Fibroblast of lung (primary cell): ENCODE measurements at regions not wholly inside any gene's neighbourhood (a gene's known extent, or its start where the extent isn't known, plus 50 kb on each side); places are given as distances from the start of the nearest gene placed in this dataset.
"Not testable (repeated sequence)": the region's sequence is repeated elsewhere in the genome, so short reads cannot be mapped to it uniquely, and the experiment has no call there.

ENCODE experiments used
- DNase-seq, 2 donors: peaks; one replicate each; pipeline versions ENCODE4 v3.0.0 to v3.0.0-alpha.2; 2010; ENCODE audit warnings: low read depth in 2 of 2
- H2AFZ ChIP-seq: 2 replicates; pipeline ENCODE4 v1.5.1; 2012; ENCODE audit warnings: low read length, control low read depth, inconsistent platforms
- H3K27ac ChIP-seq: 2 replicates; pipeline ENCODE4 v1.5.1; 2011; ENCODE audit warnings: low read length, control low read depth; ENCODE audit not compliant: insufficient read depth
- H3K27me3 ChIP-seq: 2 replicates; pipeline ENCODE4 v1.5.1; 2011; ENCODE audit warnings: mild to moderate bottlenecking, low read length; ENCODE audit not compliant: control insufficient read depth, insufficient read depth
- H3K36me3 ChIP-seq: 2 replicates; pipeline ENCODE4 v1.5.1; 2011; ENCODE audit warnings: low read length; ENCODE audit not compliant: control insufficient read depth, insufficient read depth
- H3K4me1 ChIP-seq: 2 replicates; pipeline ENCODE4 v1.5.1; 2011; ENCODE audit warnings: low read length; ENCODE audit not compliant: control insufficient read depth, insufficient read depth; ENCODE audit errors: extremely low read depth
- H3K4me2 ChIP-seq: 2 replicates; pipeline ENCODE4 v1.5.1; 2011; ENCODE audit warnings: low read length, control low read depth; ENCODE audit not compliant: insufficient read depth; ENCODE audit errors: extremely low read depth
- H3K4me3 ChIP-seq, 4 experiments: fragments of 200-600 bp in 1 of 4; sonication (generic) in 1 of 4; replicated peaks in 1 of 4; 2 replicates each; pipeline ENCODE4 v1.5.1; 2011 to 2016; ENCODE audit warnings: low read length in 4 of 4, low read depth in 3 of 4, mild to moderate bottlenecking in 3 of 4, control low read depth in 2 of 4, inconsistent platforms in 1 of 4, mixed read lengths in 1 of 4; ENCODE audit not compliant: insufficient read depth in 1 of 4; ENCODE audit errors: control extremely low read depth in 1 of 4
- H3K79me2 ChIP-seq: 2 replicates; pipeline ENCODE4 v1.5.1; 2012; ENCODE audit warnings: mild to moderate bottlenecking, low read length, inconsistent platforms; ENCODE audit not compliant: control insufficient read depth, insufficient read depth
- H3K9ac ChIP-seq: 2 replicates; pipeline ENCODE4 v1.5.1; 2011; ENCODE audit warnings: mild to moderate bottlenecking, low read length, control low read depth; ENCODE audit not compliant: insufficient read depth
- H3K9me3 ChIP-seq: 2 replicates; pipeline ENCODE4 v1.5.1; 2012; ENCODE audit warnings: low read depth, low read length; ENCODE audit not compliant: control insufficient read depth, insufficient read depth
- H4K20me1 ChIP-seq: 2 replicates; pipeline ENCODE4 v1.5.1; 2011; ENCODE audit warnings: low read length; ENCODE audit not compliant: control insufficient read depth, insufficient read depth; ENCODE audit errors: extremely low read depth
- CTCF ChIP-seq, 2 donors: IDR thresholded peaks in 1 of 2; conservative IDR thresholded peaks in 1 of 2; 1 replicate in 1 of 2; 2 replicates in 1 of 2; pipeline ENCODE4 v1.5.1; 2011 to 2012; ENCODE audit warnings: low read length in 2 of 2, control low read depth in 1 of 2, inconsistent platforms in 1 of 2, low read depth in 1 of 2, mild to moderate bottlenecking in 1 of 2
- EZH2 ChIP-seq: IDR thresholded peaks from 2 replicates; pipeline ENCODE4 v1.5.1; 2012; ENCODE audit warnings: low read length, control low read depth, mild to moderate bottlenecking; ENCODE audit errors: missing control alignments

- Histone ChIP-seq H3K27ac (no peak overlapping the region), H2AFZ (no peak overlapping the region), H3K4me3 (no peak overlapping the region), H3K27me3 (no peaks in the 10 kb centered on the region), H3K9ac (no peak overlapping the region), H4K20me1 (no peaks in the 10 kb centered on the region), H3K9me3 (no peaks in the 10 kb centered on the region), H3K36me3 (no peaks in the 10 kb centered on the region), H3K4me1 (no peaks in the 10 kb centered on the region), H3K79me2 (no peaks in the 10 kb centered on the region), H3K4me2 (no peak overlapping the region)
- TF ChIP-seq EZH2 (no peak), CTCF (conservative IDR thresholded peaks at IDR 0.05 in 1 of 2, IDR thresholded peaks at IDR 0.05 in 1 of 2; ENCODE audit: low read depth in 1 of 2, low read length in 2 of 2) (no peak)
- no peak for DNase-seq
Observed at GRCh38 chr6:99668036-99668705, 61.5 kb downstream of the PRDM13 start.

GRCh38 chr6:99689916-99690685, 83.5 kb downstream of the PRDM13 start:
- Histone ChIP-seq H2AFZ (no peak overlapping the region), H3K9me3 (no peaks in the 10 kb centered on the region), H4K20me1 (no peaks in the 10 kb centered on the region), H3K4me1 (no peaks in the 10 kb centered on the region), H3K79me2 (no peaks in the 10 kb centered on the region), H3K27me3 (no peaks in the 10 kb centered on the region), H3K4me2 (no peak overlapping the region), H3K9ac (no peak overlapping the region), H3K36me3 (no peaks in the 10 kb centered on the region), H3K27ac (no peak overlapping the region), H3K4me3 (no peak overlapping the region)
- DNase-seq = no peak
- TF ChIP-seq CTCF (conservative IDR thresholded peaks at IDR 0.05 in 1 of 2, IDR thresholded peaks at IDR 0.05 in 1 of 2; ENCODE audit: low read depth in 1 of 2, low read length in 2 of 2) (no peak), EZH2 (no peak)

- not testable (repeated sequence) for H3K27ac ChIP-seq, DNase-seq, H3K79me2 ChIP-seq, H3K4me2 ChIP-seq, H3K9me3 ChIP-seq, H3K9ac ChIP-seq, H2AFZ ChIP-seq, H3K4me3 ChIP-seq, H3K36me3 ChIP-seq, H3K4me1 ChIP-seq, H3K27me3 ChIP-seq, H4K20me1 ChIP-seq
Observed at GRCh38 chr6:99702287-99702686, 95.7 kb downstream of the PRDM13 start.
